ENCODE measurements at regions not wholly inside any gene's neighbourhood (a gene's known extent, or its start where the extent isn't known, plus 50 kb on each side); places are given as distances from the start of the nearest gene placed in this dataset.
A peak's percentile ranks its signal among the peaks of the same experiment; 100 is the strongest.

GRCh38 chr5:36458746-36459145, 147.7 kb upstream of the SLC1A3 start:
- ATAC-seq (no peak), DNase-seq (ENCODE audit: low read depth, low spot score) (no peak), FAIRE-seq (no peak)
- Histone ChIP-seq H2AFZ (ENCODE audit: control insufficient read depth, low read depth, low read length) (peak overlapping the region; percentile 7; the same call in 1 of the 2 replicates), H3K36me3 (ENCODE audit: control insufficient read depth in 2 of 2, insufficient read depth in 2 of 2, low read length in 1 of 2) (no peaks in the 10 kb centered on the region), H3K4me2 (ENCODE audit: control insufficient read depth, insufficient read depth) (no peak overlapping the region), H3K9ac (ENCODE audit: control insufficient read depth, insufficient read depth, low read length) (no peak overlapping the region), H3K4me3 (no peak overlapping the region), H3K4me1 (ENCODE audit: control insufficient read depth, insufficient read depth, low read length) (no peaks in the 10 kb centered on the region), H3K27me3 (replicated peaks in 1 of 2; ENCODE audit: control insufficient read depth in 2 of 2, insufficient read depth in 2 of 2, low read length in 1 of 2) (no peaks in the 10 kb centered on the region), H3K79me2 (ENCODE audit: control insufficient read depth, insufficient read depth, low read length) (no peaks in the 10 kb centered on the region), H3K9me3 (replicated peaks; ENCODE audit: control insufficient read depth, insufficient read depth, low read length) (no peaks in the 10 kb centered on the region), H3K27ac (ENCODE audit: control insufficient read depth, insufficient read depth) (no peak overlapping the region), H4K20me1 (ENCODE audit: control insufficient read depth, insufficient read depth) (no peaks in the 10 kb centered on the region)
- SMC1A ChIA-PET (ENCODE audit: uncharacterized antibody, unreplicated experiment) = interaction anchor here (1.1 to 1.9 kb wide), 3 partner anchors 9 to 193 kb away, joined by 4 to 6 read pairs (median 5); no protein-coding TSS in a partner anchor
- BruUV-seq (replicated peaks) = no TSS peak
- TF ChIP-seq KLF5 (IDR thresholded peaks at IDR 0.05; ENCODE audit: partially characterized antibody) = no peak
- no peak for TF ChIP-seq NR2F1 (conservative IDR thresholded peaks at IDR 0.05)
- TF ChIP-seq KDM1A (IDR thresholded peaks at IDR 0.05; ENCODE audit: borderline replicate concordance) = no peak
- no peak for TF ChIP-seq BACH1 (IDR thresholded peaks at IDR 0.05; ENCODE audit: borderline replicate concordance)
- TF ChIP-seq ZNF217 (IDR thresholded peaks at IDR 0.05) = no peak
- no peak for TF ChIP-seq MXI1 (IDR thresholded peaks at IDR 0.05; ENCODE audit: low read depth, low read length)
- no peak for TF ChIP-seq STAT1 (conservative IDR thresholded peaks at IDR 0.05)
- no peak for TF ChIP-seq NR2C1 (IDR thresholded peaks at IDR 0.05)
- TF ChIP-seq MEF2A (IDR thresholded peaks at IDR 0.05; ENCODE audit: insufficient read depth, low read depth, low read length) = no peak
- no peak for TF ChIP-seq MTA3 (IDR thresholded peaks at IDR 0.05; ENCODE audit: borderline replicate concordance, low read length)
- no peak for TF ChIP-seq ZNF687 (IDR thresholded peaks at IDR 0.05)
- TF ChIP-seq EGR1 (IDR thresholded peaks at IDR 0.05; ENCODE audit: borderline replicate concordance in 1 of 2, low read depth in 2 of 2, low read length in 2 of 2) = no peak
- no peak for TF ChIP-seq POLR2A (IDR thresholded peaks at IDR 0.05; ENCODE audit: low read depth, low read length)
- POLR2A ChIA-PET = no interaction called here
- in situ Hi-C loops (cut with MboI) (no loop called here), intact Hi-C loops (cut with micrococcal nuclease; ENCODE audit: unreplicated experiment) (no loop called here)
- RAD21 ChIA-PET (ENCODE audit: unreplicated experiment) = no interaction called here
- CTCF ChIA-PET = interaction anchor here (0.9 to 2.0 kb wide), 9 partner anchors 8 to 232 kb away, joined by 3 to 12 read pairs (median 4); no protein-coding TSS in a partner anchor
- 0% methylated on average over 1 of the region's 3 CpGs for WGBS (ENCODE audit: insufficient coverage, insufficient replicate concordance, low lambda C conversion rate, missing lambda C conversion rate)
